GM21447 (cell line): ENCODE measurements at regions not wholly inside any gene's neighbourhood (a gene's known extent, or its start where the extent isn't known, plus 50 kb on each side); places are given as distances from the start of the nearest gene placed in this dataset.
"Not testable (repeated sequence)": the region's sequence is repeated elsewhere in the genome, so short reads cannot be mapped to it uniquely, and the experiment has no call there.

Experiments used
- ATAC-seq: cut with Tn5 transposase; IDR thresholded peaks from one replicate; pipeline ENCODE4 v1.9.1; 2021; ENCODE audit not compliant: unreplicated experiment

GRCh38 chr6:81145506-81145905 is 607.0 kb downstream of the TENT5A start:
- ATAC-seq: no peak

- ATAC-seq: no peak
These were observed 608.1 kb downstream of the TENT5A start for GRCh38 chr6:81144346-81144745.

GRCh38 chr6:81138236-81138635 is 614.2 kb downstream of the TENT5A start:
- no peak for ATAC-seq

- no peak for ATAC-seq
These were observed 621.5 kb downstream of the TENT5A start for GRCh38 chr6:81130969-81131368.

- ATAC-seq: no peak
These were observed 622.4 kb downstream of the TENT5A start for GRCh38 chr6:81130061-81130460.

GRCh38 chr6:81128671-81129070 is 623.8 kb downstream of the TENT5A start:
- no peak for ATAC-seq

- ATAC-seq: no peak
These were observed 626.3 kb downstream of the TENT5A start for GRCh38 chr6:81126150-81126549.

- no peak for ATAC-seq
These were observed 632.2 kb downstream of the TENT5A start for GRCh38 chr6:81120280-81120679.

- no peak for ATAC-seq
These were observed 646.5 kb downstream of the TENT5A start for GRCh38 chr6:81105998-81106397.

GRCh38 chr6:81098109-81098814 is 654.2 kb downstream of the TENT5A start:
- ATAC-seq: no peak

- not testable (repeated sequence) for ATAC-seq
These were observed 656.0 kb downstream of the TENT5A start for GRCh38 chr6:81096464-81096863.

GRCh38 chr6:81093051-81093450 is 659.4 kb downstream of the TENT5A start:
- no peak for ATAC-seq

- no peak for ATAC-seq
These were observed 664.3 kb downstream of the TENT5A start for GRCh38 chr6:81088145-81088544.

GRCh38 chr6:81086991-81087390 is 665.5 kb downstream of the TENT5A start:
- no peak for ATAC-seq

GRCh38 chr6:81085431-81085790 is 667.1 kb downstream of the TENT5A start:
- ATAC-seq: no peak

- ATAC-seq: no peak
These were observed 667.6 kb downstream of the TENT5A start for GRCh38 chr6:81084776-81085430.

- no peak for ATAC-seq
These were observed 676.5 kb downstream of the TENT5A start for GRCh38 chr6:81075974-81076373.

- ATAC-seq: no peak
These were observed 679.2 kb downstream of the TENT5A start for GRCh38 chr6:81073318-81073717.

GRCh38 chr6:81071121-81071520 is 681.4 kb downstream of the TENT5A start:
- no peak for ATAC-seq

- no peak for ATAC-seq
These were observed 685.4 kb downstream of the TENT5A start for GRCh38 chr6:81067057-81067456.

GRCh38 chr6:81063891-81064290 is 688.6 kb downstream of the TENT5A start:
- no peak for ATAC-seq

- ATAC-seq: no peak
These were observed 698.4 kb downstream of the TENT5A start for GRCh38 chr6:81054036-81054435.

- ATAC-seq: no peak
These were observed 700.5 kb downstream of the TENT5A start for GRCh38 chr6:81051952-81052351.
